DND-41 (cell line): ENCODE measurements at regions not wholly inside any gene's neighbourhood (a gene's known extent, or its start where the extent isn't known, plus 50 kb on each side); places are given as distances from the start of the nearest gene placed in this dataset.

Source experiments
- ATAC-seq: fragments of 200-7000 bp; cut with Tn5 transposase; 3 replicates; pipeline ENCODE4 v1.9.1; 2021; ENCODE audit warnings: low read depth; ENCODE audit not compliant: insufficient read depth
- DNase-seq: peaks from one replicate; pipeline ENCODE4 v3.0.0-alpha.2; 2020
- H2AFZ ChIP-seq: 2 replicates; pipeline ENCODE4 v1.6.0; 2012; ENCODE audit warnings: low read depth, low read length
- H3K27ac ChIP-seq: 2 replicates; pipeline ENCODE4 v1.5.1; 2012; ENCODE audit warnings: low read length, inconsistent platforms
- H3K27me3 ChIP-seq: fragments of 200-600 bp; sonication (generic); 2 replicates; pipeline ENCODE4 v1.6.0; 2012; ENCODE audit warnings: low read length, mild to moderate bottlenecking, inconsistent platforms; ENCODE audit not compliant: insufficient read depth, poor library complexity
- H3K36me3 ChIP-seq: 2 replicates; pipeline ENCODE4 v1.5.1; 2012; ENCODE audit warnings: low read length, inconsistent platforms; ENCODE audit not compliant: insufficient read depth
- H3K4me1 ChIP-seq: 2 replicates; pipeline ENCODE4 v1.5.1; 2012; ENCODE audit warnings: mild to moderate bottlenecking, low read length; ENCODE audit not compliant: insufficient read depth
- H3K4me2 ChIP-seq: 2 replicates; pipeline ENCODE4 v1.6.0; 2012; ENCODE audit warnings: mild to moderate bottlenecking, moderate library complexity, low read length, inconsistent platforms; ENCODE audit not compliant: insufficient read depth
- H3K4me3 ChIP-seq, 2 experiments: fragments of 200-600 bp in 1 of 2; shearing (Covaris generic) in 1 of 2; 2 replicates each; pipeline ENCODE4 v1.5.1; 2012 to 2016; ENCODE audit warnings: inconsistent platforms in 2 of 2, low read length in 2 of 2, mild to moderate bottlenecking in 2 of 2, low read depth in 1 of 2, moderate library complexity in 1 of 2
- H3K79me2 ChIP-seq: 2 replicates; pipeline ENCODE4 v1.6.0; 2012; ENCODE audit warnings: low read length, inconsistent platforms; ENCODE audit not compliant: insufficient read depth
- H3K9ac ChIP-seq: 2 replicates; pipeline ENCODE4 v1.6.0; 2012; ENCODE audit warnings: low read depth, mild to moderate bottlenecking, inconsistent platforms, low read length, moderate library complexity
- H3K9me3 ChIP-seq: 2 replicates; pipeline ENCODE4 v1.5.1; 2012; ENCODE audit warnings: low read length, moderate library complexity, mild to moderate bottlenecking, inconsistent platforms; ENCODE audit not compliant: insufficient read depth, severe bottlenecking
- H4K20me1 ChIP-seq: 2 replicates; pipeline ENCODE4 v1.6.0; 2012; ENCODE audit warnings: low read length; ENCODE audit not compliant: insufficient read depth
- EZH2 ChIP-seq: IDR thresholded peaks from 3 replicates; pipeline ENCODE4 v1.6.1; 2012; ENCODE audit warnings: borderline replicate concordance, low read depth, mild to moderate bottlenecking, moderate library complexity, low read length, inconsistent platforms; ENCODE audit not compliant: severe bottlenecking
- TF ChIP-seq, protein P1 (sequence below): IDR thresholded peaks from 2 replicates; pipeline ENCODE4 v1.5.1; 2012; ENCODE audit warnings: borderline replicate concordance, low read length, moderate library complexity, mild to moderate bottlenecking; ENCODE audit not compliant: poor library complexity, severe bottlenecking; ENCODE audit errors: extremely low read depth

DNA sequence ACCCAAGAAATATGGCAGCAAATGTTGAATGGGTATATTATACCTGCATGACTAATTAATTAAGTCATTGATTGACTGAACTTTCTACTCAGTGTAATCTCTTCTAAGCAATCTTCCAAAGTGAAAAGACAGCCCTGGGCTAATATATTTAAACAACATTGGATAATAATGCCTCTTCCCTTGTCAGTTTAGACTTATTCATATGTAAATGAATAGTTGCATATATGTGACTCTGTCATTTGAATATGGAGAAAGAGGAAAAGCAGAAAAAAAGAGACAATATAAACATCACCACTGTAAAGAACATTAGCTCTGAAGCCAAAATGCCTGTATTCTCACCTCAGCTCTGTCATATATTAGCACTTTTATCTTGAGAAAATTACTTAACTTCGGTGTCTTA, 168.0 kb downstream of the SLITRK1 start:
- H3K36me3 ChIP-seq = no peaks in the 10 kb centered on the region
- H2AFZ ChIP-seq = no peak overlapping the region
- H3K27me3 ChIP-seq = no peaks in the 10 kb centered on the region
- H3K9ac ChIP-seq = no peak overlapping the region
- no peak for TF ChIP-seq EZH2
- TF ChIP-seq, protein P1, sequence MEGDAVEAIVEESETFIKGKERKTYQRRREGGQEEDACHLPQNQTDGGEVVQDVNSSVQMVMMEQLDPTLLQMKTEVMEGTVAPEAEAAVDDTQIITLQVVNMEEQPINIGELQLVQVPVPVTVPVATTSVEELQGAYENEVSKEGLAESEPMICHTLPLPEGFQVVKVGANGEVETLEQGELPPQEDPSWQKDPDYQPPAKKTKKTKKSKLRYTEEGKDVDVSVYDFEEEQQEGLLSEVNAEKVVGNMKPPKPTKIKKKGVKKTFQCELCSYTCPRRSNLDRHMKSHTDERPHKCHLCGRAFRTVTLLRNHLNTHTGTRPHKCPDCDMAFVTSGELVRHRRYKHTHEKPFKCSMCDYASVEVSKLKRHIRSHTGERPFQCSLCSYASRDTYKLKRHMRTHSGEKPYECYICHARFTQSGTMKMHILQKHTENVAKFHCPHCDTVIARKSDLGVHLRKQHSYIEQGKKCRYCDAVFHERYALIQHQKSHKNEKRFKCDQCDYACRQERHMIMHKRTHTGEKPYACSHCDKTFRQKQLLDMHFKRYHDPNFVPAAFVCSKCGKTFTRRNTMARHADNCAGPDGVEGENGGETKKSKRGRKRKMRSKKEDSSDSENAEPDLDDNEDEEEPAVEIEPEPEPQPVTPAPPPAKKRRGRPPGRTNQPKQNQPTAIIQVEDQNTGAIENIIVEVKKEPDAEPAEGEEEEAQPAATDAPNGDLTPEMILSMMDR = no peak
- H3K27ac ChIP-seq = no peak overlapping the region
- H4K20me1 ChIP-seq = no peaks in the 10 kb centered on the region
- no peak overlapping the region for H3K4me2 ChIP-seq
- no peaks in the 10 kb centered on the region for H3K9me3 ChIP-seq
- no peak overlapping the region for H3K4me3 ChIP-seq
- DNase-seq = no peak
- no peak for ATAC-seq
- no peaks in the 10 kb centered on the region for H3K79me2 ChIP-seq
- no peaks in the 10 kb centered on the region for H3K4me1 ChIP-seq

DNA sequence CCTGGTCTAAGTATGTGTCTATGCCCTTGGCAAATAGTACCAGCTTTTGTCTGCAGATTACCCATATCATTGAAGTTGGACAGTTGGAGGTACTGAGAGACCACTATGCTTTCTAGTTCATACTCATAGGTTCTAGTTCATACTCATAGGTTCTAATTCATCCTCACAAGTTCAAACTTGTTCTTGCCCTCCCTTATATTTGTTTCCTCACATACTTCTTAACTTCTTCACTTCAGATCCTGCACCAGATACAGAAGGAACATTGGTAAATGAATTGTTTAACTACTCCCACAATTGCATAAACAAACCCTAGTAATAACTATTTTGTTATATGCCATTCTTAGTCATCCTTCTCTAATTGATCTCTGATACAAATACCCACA, 172.2 kb downstream of the SLITRK1 start:
- DNase-seq (no peak), ATAC-seq (no peak)
- H3K79me2 ChIP-seq = no peaks in the 10 kb centered on the region

DNA sequence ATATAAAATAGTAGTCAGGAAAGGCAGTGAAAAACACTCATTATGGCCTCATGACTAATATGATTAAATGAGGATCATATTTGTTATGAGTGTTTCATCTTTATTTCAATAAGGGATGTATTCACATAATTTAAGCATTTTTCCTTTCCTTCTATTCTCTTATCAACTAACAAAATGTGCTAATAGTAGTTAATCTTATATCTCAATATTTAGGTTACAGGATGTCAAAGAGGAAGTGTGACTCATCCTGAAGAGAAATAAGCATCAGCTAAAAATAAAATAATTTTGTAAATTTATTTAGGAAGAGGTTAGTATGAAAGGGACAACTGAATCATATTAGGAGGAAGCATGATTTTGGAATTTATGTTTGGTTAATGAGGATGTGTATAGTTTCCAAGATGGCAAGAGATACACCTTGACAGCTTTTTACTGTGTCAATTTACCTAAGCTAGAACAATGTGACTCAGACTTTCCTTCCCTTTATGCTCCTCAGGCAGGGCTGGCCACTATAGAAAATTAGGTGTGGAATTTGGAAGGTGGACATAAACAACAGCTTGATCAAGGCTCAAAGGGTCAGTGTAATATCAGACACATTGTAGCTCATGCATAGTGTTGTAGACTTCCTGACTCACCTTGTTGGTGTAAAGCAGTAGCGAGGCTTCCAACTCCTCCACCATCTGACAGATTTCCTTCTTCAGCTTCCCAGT, 172.7 kb downstream of the SLITRK1 start:
- Histone ChIP-seq H3K79me2 (no peaks in the 10 kb centered on the region), H3K9me3 (no peaks in the 10 kb centered on the region), H3K27me3 (no peaks in the 10 kb centered on the region), H3K4me1 (no peaks in the 10 kb centered on the region), H3K4me2 (no peak overlapping the region), H3K36me3 (no peaks in the 10 kb centered on the region), H3K9ac (no peak overlapping the region), H3K27ac (no peak overlapping the region), H3K4me3 (no peak overlapping the region), H4K20me1 (no peaks in the 10 kb centered on the region), H2AFZ (no peak overlapping the region)
- DNase-seq (no peak), ATAC-seq (no peak)
- no peak for TF ChIP-seq EZH2
- TF ChIP-seq, protein P1 = no peak

More for the DNA sequence above, 172.2 kb downstream of the SLITRK1 start:
- no peaks in the 10 kb centered on the region for H4K20me1 ChIP-seq
- no peak overlapping the region for H3K4me2 ChIP-seq
- H3K4me1 ChIP-seq = no peaks in the 10 kb centered on the region
- no peak overlapping the region for H3K4me3 ChIP-seq
- no peak for TF ChIP-seq EZH2
- TF ChIP-seq, protein P1 = no peak
- H3K27me3 ChIP-seq = no peaks in the 10 kb centered on the region
- H3K36me3 ChIP-seq = no peaks in the 10 kb centered on the region
- H3K27ac ChIP-seq = no peak overlapping the region
- no peak overlapping the region for H2AFZ ChIP-seq
- H3K9ac ChIP-seq = no peak overlapping the region
- H3K9me3 ChIP-seq = no peaks in the 10 kb centered on the region
